ENCODE measurements at regions not wholly inside any gene's neighbourhood (a gene's known extent, or its start where the extent isn't known, plus 50 kb on each side); places are given as distances from the start of the nearest gene placed in this dataset.

GRCh38 chr5:119949426-119949999 lies 320.2 kb downstream of the FAM170A start:
- Histone ChIP-seq H3K79me2 (ENCODE audit: insufficient read depth, low read length) (no peaks in the 10 kb centered on the region), H3K9ac (ENCODE audit: insufficient read depth, low read length, poor library complexity, severe bottlenecking) (no peak overlapping the region), H3K4me3 (replicated peaks in 1 of 3; ENCODE audit: low read depth in 2 of 3, low read length in 3 of 3) (no peak overlapping the region), H3K27me3 (ENCODE audit: control insufficient read depth in 2 of 2, insufficient read depth in 2 of 2, low read length in 2 of 2) (no peaks in the 10 kb centered on the region), H3K36me3 (replicated peaks in 1 of 2; ENCODE audit: control insufficient read depth in 1 of 2, insufficient read depth in 2 of 2, low read length in 2 of 2) (no peaks in the 10 kb centered on the region), H4K20me1 (ENCODE audit: insufficient read depth, low read length) (no peaks in the 10 kb centered on the region), H3K9me3 (replicated peaks in 1 of 2; ENCODE audit: control insufficient read depth in 1 of 2, insufficient read depth in 1 of 2, low read length in 2 of 2) (no peaks in the 10 kb centered on the region), H2AFZ (ENCODE audit: insufficient read depth, low read depth, low read length, poor library complexity, severe bottlenecking) (no peak overlapping the region), H3K4me2 (replicated peaks; ENCODE audit: extremely low read depth, low read length, poor library complexity, severe bottlenecking) (no peak overlapping the region), H3K27ac (ENCODE audit: low read depth in 1 of 2, low read length in 2 of 2) (no peak overlapping the region), H3K4me1 (ENCODE audit: control insufficient read depth in 1 of 2, insufficient read depth in 2 of 2, low read length in 2 of 2) (no peaks in the 10 kb centered on the region)
- TF ChIP-seq, protein P1, sequence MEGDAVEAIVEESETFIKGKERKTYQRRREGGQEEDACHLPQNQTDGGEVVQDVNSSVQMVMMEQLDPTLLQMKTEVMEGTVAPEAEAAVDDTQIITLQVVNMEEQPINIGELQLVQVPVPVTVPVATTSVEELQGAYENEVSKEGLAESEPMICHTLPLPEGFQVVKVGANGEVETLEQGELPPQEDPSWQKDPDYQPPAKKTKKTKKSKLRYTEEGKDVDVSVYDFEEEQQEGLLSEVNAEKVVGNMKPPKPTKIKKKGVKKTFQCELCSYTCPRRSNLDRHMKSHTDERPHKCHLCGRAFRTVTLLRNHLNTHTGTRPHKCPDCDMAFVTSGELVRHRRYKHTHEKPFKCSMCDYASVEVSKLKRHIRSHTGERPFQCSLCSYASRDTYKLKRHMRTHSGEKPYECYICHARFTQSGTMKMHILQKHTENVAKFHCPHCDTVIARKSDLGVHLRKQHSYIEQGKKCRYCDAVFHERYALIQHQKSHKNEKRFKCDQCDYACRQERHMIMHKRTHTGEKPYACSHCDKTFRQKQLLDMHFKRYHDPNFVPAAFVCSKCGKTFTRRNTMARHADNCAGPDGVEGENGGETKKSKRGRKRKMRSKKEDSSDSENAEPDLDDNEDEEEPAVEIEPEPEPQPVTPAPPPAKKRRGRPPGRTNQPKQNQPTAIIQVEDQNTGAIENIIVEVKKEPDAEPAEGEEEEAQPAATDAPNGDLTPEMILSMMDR (IDR thresholded peaks at IDR 0.05), result no peak
- Mint-ChIP-seq H3K27ac (no peak overlapping the region), H3K9me3 (peaks cover 0 to 2% (median 0%) of the 10 kb centered on the region in 7 donors), H3K36me3 (no peaks in the 10 kb centered on the region), H3K27me3 (ENCODE audit: low read depth in 3 of 3) (peaks cover 0 to 4% (median 0%) of the 10 kb centered on the region in 3 donors), H3K4me3 (no peak overlapping the region), H3K4me1 (no peaks in the 10 kb centered on the region)
- DNase-seq, result no peak
- no CpG with 5 or more reads among the region's 1 CpG for WGBS (ENCODE audit: insufficient coverage)
- intact Hi-C loops (cut with micrococcal nuclease), result no loop called here

GRCh38 chr5:119951330-119951934 lies 322.1 kb downstream of the FAM170A start:
- H3K36me3 Mint-ChIP-seq, result no peaks in the 10 kb centered on the region
- Histone ChIP-seq H2AFZ (ENCODE audit: insufficient read depth, low read depth, low read length, poor library complexity, severe bottlenecking) (no peak overlapping the region), H3K27ac (ENCODE audit: low read depth in 1 of 2, low read length in 2 of 2) (no peak overlapping the region), H4K20me1 (ENCODE audit: insufficient read depth, low read length) (no peaks in the 10 kb centered on the region), H3K79me2 (ENCODE audit: insufficient read depth, low read length) (no peaks in the 10 kb centered on the region), H3K9ac (ENCODE audit: insufficient read depth, low read length, poor library complexity, severe bottlenecking) (no peak overlapping the region), H3K36me3 (replicated peaks in 1 of 2; ENCODE audit: control insufficient read depth in 1 of 2, insufficient read depth in 2 of 2, low read length in 2 of 2) (no peaks in the 10 kb centered on the region), H3K4me1 (ENCODE audit: control insufficient read depth in 1 of 2, insufficient read depth in 2 of 2, low read length in 2 of 2) (no peaks in the 10 kb centered on the region), H3K4me2 (replicated peaks; ENCODE audit: extremely low read depth, low read length, poor library complexity, severe bottlenecking) (no peak overlapping the region), H3K9me3 (replicated peaks in 1 of 2; ENCODE audit: control insufficient read depth in 1 of 2, insufficient read depth in 1 of 2, low read length in 2 of 2) (no peaks in the 10 kb centered on the region), H3K27me3 (ENCODE audit: control insufficient read depth in 2 of 2, insufficient read depth in 2 of 2, low read length in 2 of 2) (no peaks in the 10 kb centered on the region), H3K4me3 (replicated peaks in 1 of 3; ENCODE audit: low read depth in 2 of 3, low read length in 3 of 3) (no peak overlapping the region)
- no peak overlapping the region for H3K4me3 Mint-ChIP-seq
- intact Hi-C loops (cut with micrococcal nuclease), result no loop called here
- no peak for DNase-seq
- WGBS (ENCODE audit: insufficient coverage), result 100% methylated on average over 1 of the region's 4 CpGs
- peaks cover 0 to 4% (median 0%) of the 10 kb centered on the region in 7 donors for H3K9me3 Mint-ChIP-seq
- TF ChIP-seq, protein P1 (IDR thresholded peaks at IDR 0.05), result no peak
- H3K27ac Mint-ChIP-seq, result no peak overlapping the region
- H3K27me3 Mint-ChIP-seq (ENCODE audit: low read depth in 3 of 3), result peaks cover 0 to 4% (median 0%) of the 10 kb centered on the region in 3 donors
- H3K4me1 Mint-ChIP-seq, result no peaks in the 10 kb centered on the region
